Mucosa of descending colon (tissue), 3 donors: ENCODE measurements at regions not wholly inside any gene's neighbourhood (a gene's known extent, or its start where the extent isn't known, plus 50 kb on each side); places are given as distances from the start of the nearest gene placed in this dataset.
A peak's percentile ranks its signal among the peaks of the same experiment; 100 is the strongest.

Experiments used
- ATAC-seq: fragments of 200-7000 bp; cut with Tn5 transposase; one replicate; pipeline ENCODE4 v1.9.1; 2020; ENCODE audit warnings: mild to moderate bottlenecking, moderate library complexity
- DNase-seq, 3 donors: peaks; one replicate each; pipeline ENCODE4 v3.0.0-alpha.2; 2020
- H3K36me3 ChIP-seq: fragments of 200-600 bp; one replicate; pipeline ENCODE4 v1.8.0; 2021; ENCODE audit warnings: low read depth, mild to moderate bottlenecking
- H3K4me1 ChIP-seq: fragments of 200-600 bp; one replicate; pipeline ENCODE4 v1.8.0; 2021; ENCODE audit warnings: low read depth, mild to moderate bottlenecking
- H3K4me3 ChIP-seq: fragments of 200-600 bp; one replicate; pipeline ENCODE4 v1.8.0; 2021; ENCODE audit warnings: mild to moderate bottlenecking
- H3K9me3 ChIP-seq: fragments of 200-600 bp; one replicate; pipeline ENCODE4 v1.8.0; 2021; ENCODE audit warnings: mild to moderate bottlenecking
- intact Hi-C, 2 donors: fragments of 100-400 bp; cut with DNase I in 1 of 2; cut with micrococcal nuclease in 1 of 2; formaldehyde crosslinking; loops; one replicate each; pipeline versions ENCODE4 v1.11.0 to v1.11.1; 2022; cut with DNase I, micrococcal nuclease
- TF ChIP-seq, protein P1 (sequence below): fragments of 200-600 bp; IDR thresholded peaks from one replicate; pipeline ENCODE4 v1.8.0; 2022; ENCODE audit warnings: antibody characterized with exemption, mild to moderate bottlenecking
- donor health status: DM: no; HTN: no; CAD: no; lungs with moderate emphysema.
- donor health status: DM: no; HTN: no; CAD: no.
- donor health status: DM: no; HTN: yes; CAD: no.

DNA sequence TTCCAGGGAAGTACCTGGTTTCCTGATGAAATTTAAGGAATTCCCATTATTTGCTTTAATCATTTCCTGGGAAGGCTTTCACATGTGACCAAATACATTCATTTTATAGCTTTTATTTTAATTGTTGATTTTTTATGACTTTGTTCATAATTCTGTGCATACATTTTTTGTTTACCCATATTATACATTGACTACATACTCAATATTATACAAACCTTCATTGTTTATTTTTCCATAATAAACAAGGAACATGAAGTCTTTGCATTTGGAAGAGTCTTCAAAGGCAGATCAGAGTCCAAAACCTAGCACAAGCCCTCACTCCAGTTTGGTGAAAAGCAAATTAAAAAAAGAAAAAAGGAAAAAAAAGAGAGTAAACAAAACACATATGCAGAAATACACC is 218.3 kb upstream of the NRIP1 start:
- H3K4me3 ChIP-seq = no peak overlapping the region
- intact Hi-C loops = no loop called here
- ATAC-seq = peak; percentile 14
- H3K4me1 ChIP-seq = no peaks in the 10 kb centered on the region
- DNase-seq = no peak
- TF ChIP-seq, protein P1, sequence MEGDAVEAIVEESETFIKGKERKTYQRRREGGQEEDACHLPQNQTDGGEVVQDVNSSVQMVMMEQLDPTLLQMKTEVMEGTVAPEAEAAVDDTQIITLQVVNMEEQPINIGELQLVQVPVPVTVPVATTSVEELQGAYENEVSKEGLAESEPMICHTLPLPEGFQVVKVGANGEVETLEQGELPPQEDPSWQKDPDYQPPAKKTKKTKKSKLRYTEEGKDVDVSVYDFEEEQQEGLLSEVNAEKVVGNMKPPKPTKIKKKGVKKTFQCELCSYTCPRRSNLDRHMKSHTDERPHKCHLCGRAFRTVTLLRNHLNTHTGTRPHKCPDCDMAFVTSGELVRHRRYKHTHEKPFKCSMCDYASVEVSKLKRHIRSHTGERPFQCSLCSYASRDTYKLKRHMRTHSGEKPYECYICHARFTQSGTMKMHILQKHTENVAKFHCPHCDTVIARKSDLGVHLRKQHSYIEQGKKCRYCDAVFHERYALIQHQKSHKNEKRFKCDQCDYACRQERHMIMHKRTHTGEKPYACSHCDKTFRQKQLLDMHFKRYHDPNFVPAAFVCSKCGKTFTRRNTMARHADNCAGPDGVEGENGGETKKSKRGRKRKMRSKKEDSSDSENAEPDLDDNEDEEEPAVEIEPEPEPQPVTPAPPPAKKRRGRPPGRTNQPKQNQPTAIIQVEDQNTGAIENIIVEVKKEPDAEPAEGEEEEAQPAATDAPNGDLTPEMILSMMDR = no peak
- H3K36me3 ChIP-seq = no peaks in the 10 kb centered on the region
- H3K9me3 ChIP-seq = no peaks in the 10 kb centered on the region

DNA sequence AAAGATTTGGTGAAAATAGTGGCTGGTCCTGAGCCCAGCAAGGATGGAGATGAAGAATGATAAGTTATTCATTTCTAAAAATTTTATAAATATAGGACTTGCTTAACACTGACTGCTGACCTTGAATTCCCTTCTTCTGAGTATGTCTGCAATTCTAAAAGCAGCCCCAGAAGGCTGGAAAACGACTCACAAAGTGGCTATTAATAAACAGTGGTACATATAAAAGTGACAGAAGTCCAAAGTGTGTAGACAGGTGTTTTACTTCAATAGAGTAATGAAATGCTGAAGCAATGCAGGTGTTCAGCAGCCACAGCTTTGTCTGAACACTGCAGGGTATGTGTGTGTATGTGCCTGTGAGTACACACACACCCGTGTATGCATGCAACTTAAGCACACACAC is 219.0 kb upstream of the NRIP1 start:
- intact Hi-C loops = no loop called here
- ATAC-seq (no peak), DNase-seq (no peak)
- TF ChIP-seq, protein P1 = no peak
- Histone ChIP-seq H3K36me3 (no peaks in the 10 kb centered on the region), H3K4me3 (no peak overlapping the region), H3K4me1 (no peaks in the 10 kb centered on the region), H3K9me3 (no peaks in the 10 kb centered on the region)

DNA sequence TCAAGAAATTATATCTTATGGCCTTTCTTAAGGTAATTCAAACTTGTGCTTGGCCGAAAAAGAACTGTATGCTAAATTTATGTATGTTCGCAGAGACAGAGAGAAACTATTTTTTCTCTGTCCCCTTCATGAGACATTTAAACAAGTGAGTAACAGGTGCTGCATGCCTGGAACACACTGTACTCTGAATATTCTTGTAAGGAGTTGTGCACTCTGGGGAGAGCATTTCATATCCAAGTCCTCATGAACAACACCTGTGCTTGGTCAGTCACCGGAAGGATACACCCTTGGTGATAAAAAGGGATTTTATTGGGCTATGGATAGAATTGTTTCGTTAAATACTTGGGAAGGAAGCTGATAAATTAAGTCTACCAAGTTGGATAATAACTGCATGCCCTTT is 220.8 kb upstream of the NRIP1 start:
- H3K4me3 ChIP-seq = no peak overlapping the region
- H3K36me3 ChIP-seq = no peaks in the 10 kb centered on the region
- H3K4me1 ChIP-seq = no peaks in the 10 kb centered on the region
- intact Hi-C loops = no loop called here
- TF ChIP-seq, protein P1 = no peak
- no peak for DNase-seq
- peak; percentile 51 for ATAC-seq
- H3K9me3 ChIP-seq = no peaks in the 10 kb centered on the region

DNA sequence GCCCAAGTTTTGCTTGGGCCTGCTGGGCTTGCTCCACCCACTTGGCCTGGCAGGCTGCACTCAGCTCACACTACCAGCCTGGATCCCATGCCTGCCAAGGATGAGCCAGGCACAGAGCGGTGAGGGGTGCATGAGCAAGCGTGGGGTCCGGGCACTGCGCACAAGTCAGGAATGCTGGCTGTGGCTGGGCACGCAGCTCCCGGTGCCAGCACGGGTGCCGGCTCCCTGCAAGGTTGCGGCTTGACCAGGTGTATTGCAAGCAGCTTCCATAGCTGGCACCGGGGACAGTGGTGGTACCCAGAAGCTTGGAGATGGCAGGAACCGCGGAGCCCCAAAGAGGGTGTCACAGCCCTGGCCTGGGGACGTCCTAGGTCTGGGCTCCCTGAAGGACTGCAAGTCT is 224.4 kb upstream of the NRIP1 start:
- TF ChIP-seq, protein P1 = no peak
- H3K36me3 ChIP-seq = no peaks in the 10 kb centered on the region
- intact Hi-C loops = no loop called here
- ATAC-seq (no peak), DNase-seq (peak in 1 of 3 donors; percentile 40)
- no peaks in the 10 kb centered on the region for H3K9me3 ChIP-seq
- H3K4me1 ChIP-seq = peaks cover 19% of the 10 kb centered on the region
- H3K4me3 ChIP-seq = no peak overlapping the region

DNA sequence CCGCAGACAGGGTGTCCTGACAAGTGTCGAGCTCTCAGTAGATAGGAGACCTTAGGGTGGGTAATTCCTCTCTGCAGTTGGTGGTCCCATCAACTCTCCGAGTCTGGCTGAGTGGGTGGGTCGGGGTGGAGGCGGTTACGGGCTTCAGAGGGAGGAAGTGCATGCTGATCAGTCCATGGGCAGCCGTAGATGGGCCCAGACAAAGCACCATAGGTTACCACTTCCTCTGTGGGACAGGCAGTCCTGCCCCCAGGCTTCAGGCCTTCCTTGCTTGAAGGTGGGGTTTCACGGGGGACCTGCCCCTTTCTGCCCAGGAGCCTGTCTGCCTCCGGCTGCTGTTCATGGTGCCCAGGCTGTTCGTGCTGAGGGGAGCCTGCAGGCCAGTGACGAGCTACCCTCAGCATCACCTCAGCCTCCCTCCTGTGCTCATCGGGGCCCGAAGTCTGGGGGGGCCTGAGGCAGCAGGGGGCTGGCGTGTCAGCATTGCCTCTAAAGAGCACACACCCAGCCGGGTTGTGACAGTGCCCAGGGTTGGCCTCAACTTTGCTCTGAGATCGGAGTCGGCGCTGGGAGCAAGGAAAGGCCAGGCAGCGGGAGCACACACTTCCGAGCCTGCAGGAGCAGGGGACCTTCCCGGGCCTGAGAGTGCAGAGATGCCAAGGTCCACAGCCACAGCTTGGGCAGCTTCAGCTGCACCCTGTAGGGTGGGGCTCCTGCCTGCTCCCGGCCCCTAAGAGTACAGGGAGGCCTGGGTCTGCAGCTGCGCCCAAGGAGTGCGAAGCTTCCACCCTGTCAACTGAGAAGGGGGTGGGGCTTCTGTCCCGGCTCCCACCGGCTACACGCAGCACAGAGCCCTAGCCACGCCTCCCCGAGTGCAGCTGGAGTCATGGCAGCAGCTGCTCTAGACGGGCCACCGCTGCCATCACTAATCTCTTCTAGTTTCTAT is 225.4 kb upstream of the NRIP1 start:
- TF ChIP-seq, protein P1 = no peak
- H3K4me3 ChIP-seq = no peak overlapping the region
- no peaks in the 10 kb centered on the region for H3K9me3 ChIP-seq
- H3K36me3 ChIP-seq = no peaks in the 10 kb centered on the region
- DNase-seq (peak; percentile 85 to 88 (median 87)), ATAC-seq (peak; percentile 90)
- H3K4me1 ChIP-seq = peaks cover 19% of the 10 kb centered on the region
- intact Hi-C loops = no loop called here
